ENCODE measurements at regions not wholly inside any gene's neighbourhood (a gene's known extent, or its start where the extent isn't known, plus 50 kb on each side); places are given as distances from the start of the nearest gene placed in this dataset.

- no peak for DNase-seq (ENCODE audit: low read depth, low spot score)
- RAD21 ChIA-PET (ENCODE audit: low non-redundant PET in 1 of 2, low total read pairs in 2 of 2, uncharacterized antibody in 2 of 2, unreplicated experiment in 2 of 2): no interaction called here
- Histone ChIP-seq H3K4me2 (ENCODE audit: low read length) (peak overlapping the region; percentile 48), H3K4me1 (ENCODE audit: control insufficient read depth in 1 of 2, insufficient read depth in 2 of 2, low read length in 2 of 2) (peaks cover 6 to 43% of the 10 kb centered on the region in 2 experiments), H3K27ac (ENCODE audit: low read depth, low read length) (peak overlapping the region; percentile 31; the same call in 1 of the 2 replicates), H3K36me3 (ENCODE audit: control insufficient read depth in 1 of 2, insufficient read depth in 2 of 2, low read length in 2 of 2) (no peaks in the 10 kb centered on the region), H3K4me3 (replicated peaks in 1 of 2; ENCODE audit: low read depth in 1 of 2, low read length in 2 of 2) (0 out of 4 replicates have a peak overlapping the region, but pooled peaks of 1 of the 2 experiments have one; percentile 5), H3K79me2 (ENCODE audit: insufficient read depth, low read length) (no peaks in the 10 kb centered on the region), H3K9me2 (ENCODE audit: insufficient read depth) (no peaks in the 10 kb centered on the region), H3K9ac (ENCODE audit: low read length) (no peak overlapping the region), H3K9me3 (ENCODE audit: control insufficient read depth in 1 of 2, insufficient read depth in 1 of 2, low read depth in 1 of 2, low read length in 2 of 2) (no peaks in the 10 kb centered on the region), H4K20me1 (ENCODE audit: insufficient read depth) (no peaks in the 10 kb centered on the region), H3K27me3 (ENCODE audit: insufficient read depth, low read length) (no peaks in the 10 kb centered on the region), H2AFZ (ENCODE audit: low read depth, low read length, poor library complexity, severe bottlenecking) (no peak overlapping the region)
- BruUV-seq (replicated peaks): no TSS peak
- CTCF ChIA-PET: no interaction called here
- intact Hi-C loops (cut with micrococcal nuclease): no loop called here
- ATAC-seq: peak; percentile 70
- POLR2A ChIA-PET: no interaction called here
- no peak for TF ChIP-seq SIN3A (IDR thresholded peaks at IDR 0.05; ENCODE audit: low read depth)
- no peak for TF ChIP-seq ELF1 (IDR thresholded peaks at IDR 0.05; ENCODE audit: borderline replicate concordance, low read depth)
- TF ChIP-seq CEBPB (IDR thresholded peaks at IDR 0.05; ENCODE audit: low read depth): no peak
- TF ChIP-seq MAX (IDR thresholded peaks at IDR 0.05): no peak
- no peak for TF ChIP-seq REST (IDR thresholded peaks at IDR 0.05; ENCODE audit: low read depth)
- no peak for TF ChIP-seq ZFX (IDR thresholded peaks at IDR 0.05)
- no peak for TF ChIP-seq EZH2 (IDR thresholded peaks at IDR 0.05)
- no peak for TF ChIP-seq POLR2A (IDR thresholded peaks at IDR 0.05; ENCODE audit: borderline replicate concordance, extremely low read depth, insufficient read depth, insufficient read length)
- TF ChIP-seq EZH2phosphoT487 (IDR thresholded peaks at IDR 0.05; ENCODE audit: borderline replicate concordance): no peak
- no peak for TF ChIP-seq EGR1 (IDR thresholded peaks at IDR 0.05; ENCODE audit: low read depth)
- TF ChIP-seq RAD21 (IDR thresholded peaks at IDR 0.05; ENCODE audit: low read depth): no peak
- TF ChIP-seq SP1 (IDR thresholded peaks at IDR 0.05; ENCODE audit: low read depth): peak; percentile 40; the same call in 1 of the 2 replicates
- peak; percentile 74 for TF ChIP-seq FOSL1 (IDR thresholded peaks at IDR 0.05; ENCODE audit: low read depth)
- TF ChIP-seq YY1 (IDR thresholded peaks at IDR 0.05; ENCODE audit: extremely low read depth, insufficient replicate concordance, low read depth, low read length): no peak
- TF ChIP-seq JUND (IDR thresholded peaks at IDR 0.05): peak; percentile 57
- no peak for TF ChIP-seq CTCF (IDR thresholded peaks at IDR 0.05 in 2 of 3, conservative IDR thresholded peaks at IDR 0.05 in 1 of 3; ENCODE audit: borderline replicate concordance in 1 of 3, insufficient read depth in 1 of 3, low read depth in 2 of 3, low read length in 2 of 3)
- TF ChIP-seq, protein P1, sequence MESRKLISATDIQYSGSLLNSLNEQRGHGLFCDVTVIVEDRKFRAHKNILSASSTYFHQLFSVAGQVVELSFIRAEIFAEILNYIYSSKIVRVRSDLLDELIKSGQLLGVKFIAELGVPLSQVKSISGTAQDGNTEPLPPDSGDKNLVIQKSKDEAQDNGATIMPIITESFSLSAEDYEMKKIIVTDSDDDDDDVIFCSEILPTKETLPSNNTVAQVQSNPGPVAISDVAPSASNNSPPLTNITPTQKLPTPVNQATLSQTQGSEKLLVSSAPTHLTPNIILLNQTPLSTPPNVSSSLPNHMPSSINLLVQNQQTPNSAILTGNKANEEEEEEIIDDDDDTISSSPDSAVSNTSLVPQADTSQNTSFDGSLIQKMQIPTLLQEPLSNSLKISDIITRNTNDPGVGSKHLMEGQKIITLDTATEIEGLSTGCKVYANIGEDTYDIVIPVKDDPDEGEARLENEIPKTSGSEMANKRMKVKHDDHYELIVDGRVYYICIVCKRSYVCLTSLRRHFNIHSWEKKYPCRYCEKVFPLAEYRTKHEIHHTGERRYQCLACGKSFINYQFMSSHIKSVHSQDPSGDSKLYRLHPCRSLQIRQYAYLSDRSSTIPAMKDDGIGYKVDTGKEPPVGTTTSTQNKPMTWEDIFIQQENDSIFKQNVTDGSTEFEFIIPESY (IDR thresholded peaks at IDR 0.05; ENCODE audit: extremely low read depth, insufficient replicate concordance, low read length): no peak
- no peak for TF ChIP-seq ZNF274 (IDR thresholded peaks at IDR 0.05; ENCODE audit: low read depth, low read length)
- TF ChIP-seq POLR2AphosphoS5 (IDR thresholded peaks at IDR 0.05; ENCODE audit: low read depth, low read length): no peak
Measured at GRCh38 chr3:56880720-56881575, 79.2 kb upstream of the ARHGEF3 start.

All from HCT116 (cell line).